Kidney (tissue), 13 donors: ENCODE measurements at regions not wholly inside any gene's neighbourhood (a gene's known extent, or its start where the extent isn't known, plus 50 kb on each side); places are given as distances from the start of the nearest gene placed in this dataset.

Source experiments
- DNase-seq, 5 donors: peaks; one replicate each; pipeline ENCODE4 v3.0.0-alpha.2; 2013 to 2020
- FAIRE-seq: peaks from 2 replicates; lab custom pipeline; 2012; peaks lifted over from hg19 to GRCh38; lab: Jason Lieb, UNC
- H3K27ac ChIP-seq, 2 donors: one replicate each; pipeline ENCODE4 v1.7.0; 2013; ENCODE audit warnings: low read depth in 2 of 2, low read length in 2 of 2, inconsistent platforms in 1 of 2
- H3K27me3 ChIP-seq: one replicate; pipeline ENCODE4 v1.7.1; 2013; ENCODE audit warnings: low read length, inconsistent platforms; ENCODE audit not compliant: control insufficient read depth, insufficient read depth
- H3K36me3 ChIP-seq, 3 donors: one replicate each; pipeline versions ENCODE4 v1.7.0 to v1.7.1; 2013; ENCODE audit warnings: low read length in 3 of 3, control low read depth in 1 of 3, inconsistent platforms in 1 of 3; ENCODE audit not compliant: insufficient read depth in 3 of 3, control insufficient read depth in 2 of 3
- H3K4me1 ChIP-seq, 3 donors: one replicate each; pipeline versions ENCODE4 v1.7.0 to v1.7.1; 2013; ENCODE audit warnings: low read length in 3 of 3, inconsistent platforms in 1 of 3, low read depth in 1 of 3; ENCODE audit not compliant: control insufficient read depth in 2 of 3, insufficient read depth in 2 of 3
- H3K4me3 ChIP-seq, 3 donors: one replicate each; pipeline versions ENCODE4 v1.7.0 to v1.8.1; 2013; ENCODE audit warnings: low read length in 3 of 3, control low read depth in 1 of 3, inconsistent platforms in 1 of 3
- H3K9ac ChIP-seq, 3 donors: one replicate each; pipeline versions ENCODE4 v1.7.0 to v1.7.1; 2013; ENCODE audit warnings: low read length in 3 of 3, control low read depth in 1 of 3, inconsistent platforms in 1 of 3
- H3K9me3 ChIP-seq, 3 donors: one replicate each; pipeline versions ENCODE4 v1.7.0 to v1.7.1; 2013; ENCODE audit warnings: low read length in 3 of 3, control low read depth in 1 of 3, inconsistent platforms in 1 of 3; ENCODE audit not compliant: control insufficient read depth in 2 of 3, insufficient read depth in 1 of 3
- intact Hi-C: fragments of 100-400 bp; cut with DNase I; formaldehyde crosslinking; loops from one replicate; pipeline ENCODE4 v1.11.1; 2022
- TF ChIP-seq, protein P1 (sequence below): IDR thresholded peaks from 3 replicates; pipeline ENCODE4 v1.5.1; 2012; ENCODE audit warnings: mild to moderate bottlenecking, moderate library complexity, borderline replicate concordance; ENCODE audit not compliant: insufficient read depth; ENCODE audit errors: extremely low read depth
- donor health status: control.
- donor health status: control.
- donor health status: control.
- donor health status: control.
- donor health status: control.
- donor health status: DM: yes; HTN: yes; CAD: no.
- donor health status: Normal renal cell carcinoma (clear cell type).

DNA sequence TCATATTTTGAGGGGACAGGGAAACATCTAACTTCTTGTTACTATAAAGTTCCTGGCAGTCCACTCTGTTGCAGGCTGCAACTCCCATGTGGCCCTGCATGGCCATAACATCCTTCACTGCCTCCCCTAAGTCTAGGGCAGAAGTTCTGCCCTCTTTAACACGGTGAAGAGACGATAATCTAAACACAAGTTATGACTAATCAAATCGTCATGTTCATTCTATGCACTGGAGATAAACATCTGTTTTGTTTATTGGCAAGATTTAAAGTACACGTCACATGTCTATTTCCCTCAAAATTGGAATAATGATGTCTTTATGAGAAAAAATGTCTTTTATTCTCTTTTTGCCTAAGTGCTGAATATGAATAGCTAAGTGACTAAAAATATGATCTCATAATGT is 1629.4 kb downstream of the PCDH9 start:
- H3K4me3 ChIP-seq, result no peak overlapping the region
- TF ChIP-seq, protein P1, sequence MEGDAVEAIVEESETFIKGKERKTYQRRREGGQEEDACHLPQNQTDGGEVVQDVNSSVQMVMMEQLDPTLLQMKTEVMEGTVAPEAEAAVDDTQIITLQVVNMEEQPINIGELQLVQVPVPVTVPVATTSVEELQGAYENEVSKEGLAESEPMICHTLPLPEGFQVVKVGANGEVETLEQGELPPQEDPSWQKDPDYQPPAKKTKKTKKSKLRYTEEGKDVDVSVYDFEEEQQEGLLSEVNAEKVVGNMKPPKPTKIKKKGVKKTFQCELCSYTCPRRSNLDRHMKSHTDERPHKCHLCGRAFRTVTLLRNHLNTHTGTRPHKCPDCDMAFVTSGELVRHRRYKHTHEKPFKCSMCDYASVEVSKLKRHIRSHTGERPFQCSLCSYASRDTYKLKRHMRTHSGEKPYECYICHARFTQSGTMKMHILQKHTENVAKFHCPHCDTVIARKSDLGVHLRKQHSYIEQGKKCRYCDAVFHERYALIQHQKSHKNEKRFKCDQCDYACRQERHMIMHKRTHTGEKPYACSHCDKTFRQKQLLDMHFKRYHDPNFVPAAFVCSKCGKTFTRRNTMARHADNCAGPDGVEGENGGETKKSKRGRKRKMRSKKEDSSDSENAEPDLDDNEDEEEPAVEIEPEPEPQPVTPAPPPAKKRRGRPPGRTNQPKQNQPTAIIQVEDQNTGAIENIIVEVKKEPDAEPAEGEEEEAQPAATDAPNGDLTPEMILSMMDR, result no peak
- no peak overlapping the region for H3K27ac ChIP-seq
- H3K9ac ChIP-seq, result no peak overlapping the region
- no peaks in the 10 kb centered on the region for H3K36me3 ChIP-seq
- no peaks in the 10 kb centered on the region for H3K9me3 ChIP-seq
- H3K27me3 ChIP-seq, result no peaks in the 10 kb centered on the region
- no peak for FAIRE-seq
- no peak for DNase-seq
- H3K4me1 ChIP-seq, result no peaks in the 10 kb centered on the region
- intact Hi-C loops, result no loop called here

DNA sequence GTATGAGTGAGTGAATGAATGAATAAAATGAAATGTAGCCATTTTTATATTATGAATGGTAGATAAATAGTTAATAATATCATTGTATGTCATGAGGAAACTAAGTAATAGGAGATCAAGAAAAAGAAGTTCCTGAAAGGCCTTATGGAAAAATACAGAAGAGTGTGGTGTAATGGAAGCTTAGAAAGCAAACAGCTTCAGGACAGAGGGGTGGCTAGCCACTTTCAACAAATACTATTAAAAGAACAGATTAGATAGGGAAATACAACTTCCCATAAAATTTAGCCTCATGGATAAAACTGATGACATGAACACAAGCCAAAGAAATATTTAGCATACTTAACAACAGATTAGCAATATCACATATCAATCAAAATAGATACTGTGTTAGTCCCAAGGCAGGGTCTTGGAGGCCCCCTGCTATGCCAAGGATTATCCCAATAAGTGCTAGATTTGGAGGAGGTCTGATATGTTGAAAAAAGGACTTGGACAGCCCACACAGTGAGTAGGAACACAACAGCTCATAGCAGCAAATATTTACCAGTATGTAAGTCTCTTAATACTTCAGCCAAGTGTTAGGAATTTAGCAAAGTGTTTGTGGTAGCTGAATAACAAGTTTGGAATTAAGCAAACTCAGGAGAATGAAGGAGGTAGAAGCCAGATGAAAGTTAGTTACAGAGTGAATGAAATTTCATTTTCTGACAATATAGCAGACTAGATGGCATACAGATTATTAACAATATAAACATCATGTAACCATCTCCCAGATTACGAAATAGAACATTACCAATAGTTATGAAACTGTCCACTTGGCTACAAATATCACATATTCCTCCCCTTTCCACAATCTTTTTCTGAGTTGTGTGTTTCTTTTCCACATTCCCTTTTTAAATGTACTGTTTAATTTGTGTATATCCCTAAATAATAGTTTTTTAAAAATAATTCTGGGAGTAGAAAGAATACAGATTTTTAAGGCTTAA is 1632.0 kb downstream of the PCDH9 start:
- DNase-seq (no peak), FAIRE-seq (no peak)
- H3K9me3 ChIP-seq, result no peaks in the 10 kb centered on the region
- H3K36me3 ChIP-seq, result no peaks in the 10 kb centered on the region
- TF ChIP-seq, protein P1, result no peak
- no peaks in the 10 kb centered on the region for H3K27me3 ChIP-seq
- H3K27ac ChIP-seq, result no peak overlapping the region
- no peak overlapping the region for H3K4me3 ChIP-seq
- H3K4me1 ChIP-seq, result no peaks in the 10 kb centered on the region
- intact Hi-C loops, result no loop called here
- no peak overlapping the region for H3K9ac ChIP-seq

DNA sequence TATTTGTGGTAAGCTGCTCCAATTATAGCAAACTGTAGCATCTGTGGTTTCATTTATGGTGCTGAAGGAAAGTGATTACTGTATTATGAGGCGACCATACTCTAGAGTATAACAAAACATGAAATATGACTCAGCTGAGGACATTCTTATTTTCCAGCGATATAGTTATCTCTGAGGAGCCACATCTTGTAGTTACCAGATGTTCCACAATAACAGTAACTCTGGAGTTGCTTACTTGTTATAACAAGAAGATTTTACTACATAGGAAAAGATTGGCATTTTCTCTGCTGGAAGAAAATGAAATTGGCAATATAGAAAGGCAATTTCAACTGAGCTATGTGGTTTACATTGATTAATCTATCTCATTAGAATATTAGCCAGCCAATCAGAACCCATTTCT is 1634.2 kb downstream of the PCDH9 start:
- Histone ChIP-seq H3K9me3 (no peaks in the 10 kb centered on the region), H3K4me1 (no peaks in the 10 kb centered on the region), H3K9ac (no peak overlapping the region), H3K27ac (no peak overlapping the region), H3K36me3 (no peaks in the 10 kb centered on the region), H3K27me3 (no peaks in the 10 kb centered on the region), H3K4me3 (no peak overlapping the region)
- FAIRE-seq, result no peak
- intact Hi-C loops, result no loop called here
- TF ChIP-seq, protein P1, result no peak
- peak in 1 of 5 donors; percentile 32 for DNase-seq
